Tibial nerve (tissue), 4 donors: ENCODE measurements at regions not wholly inside any gene's neighbourhood (a gene's known extent, or its start where the extent isn't known, plus 50 kb on each side); places are given as distances from the start of the nearest gene placed in this dataset.

ENCODE experiments used
- DNase-seq, 2 donors: peaks; one replicate each; pipeline ENCODE4 v3.0.0-alpha.2; 2019; ENCODE audit warnings: low spot score in 2 of 2
- H3K27ac ChIP-seq, 4 donors: fragments of 200-600 bp; sonication (generic) in 3 of 4; one replicate each; pipeline ENCODE4 v1.5.1; 2017 to 2019; ENCODE audit warnings: mild to moderate bottlenecking in 1 of 4
- H3K27me3 ChIP-seq, 2 donors: fragments of 200-600 bp; sonication (generic) in 1 of 2; one replicate each; pipeline versions ENCODE4 v1.5.1 to v1.6.0; 2017 to 2019
- H3K36me3 ChIP-seq, 3 donors: fragments of 200-600 bp; sonication (generic); one replicate each; pipeline ENCODE4 v1.5.1; 2018 to 2019
- H3K4me1 ChIP-seq, 4 donors: fragments of 200-600 bp; sonication (generic) in 3 of 4; one replicate each; pipeline ENCODE4 v1.5.1; 2017 to 2019
- H3K4me3 ChIP-seq, 4 donors: fragments of 200-600 bp; sonication (generic) in 3 of 4; one replicate each; pipeline ENCODE4 v1.5.1; 2017 to 2019; ENCODE audit warnings: mild to moderate bottlenecking in 1 of 4, moderate library complexity in 1 of 4
- H3K9me3 ChIP-seq, 4 donors: fragments of 200-600 bp; sonication (generic) in 3 of 4; one replicate each; pipeline ENCODE4 v1.5.1; 2017 to 2019
- EP300 ChIP-seq, 2 donors: sonication (generic); formaldehyde crosslinking; IDR thresholded peaks; one replicate each; pipeline ENCODE4 v1.6.1; 2017; ENCODE audit warnings: antibody characterized with exemption in 2 of 2, mild to moderate bottlenecking in 1 of 2
- POLR2A ChIP-seq, 2 donors: fragments of 450-650 bp; IDR thresholded peaks; one replicate each; pipeline ENCODE4 v1.6.1; 2017; ENCODE audit warnings: antibody characterized with exemption in 2 of 2, mild to moderate bottlenecking in 2 of 2, moderate library complexity in 2 of 2
- WGBS, 2 donors: methylation state at CpG; one replicate each; pipeline ENCODE4 v1.1.5; 2018; 5-methylcytosine and 5-hydroxymethylcytosine counted together
- TF ChIP-seq, protein P1 (sequence below), 5 experiments: fragments of 200-600 bp in 3 of 5; fragments of 450-650 bp in 2 of 5; sonication (generic) in 3 of 5; IDR thresholded peaks; one replicate each; pipeline ENCODE4 v1.5.1; 2016 to 2019; ENCODE audit warnings: antibody characterized with exemption in 5 of 5, mild to moderate bottlenecking in 3 of 5, moderate library complexity in 2 of 5

DNA sequence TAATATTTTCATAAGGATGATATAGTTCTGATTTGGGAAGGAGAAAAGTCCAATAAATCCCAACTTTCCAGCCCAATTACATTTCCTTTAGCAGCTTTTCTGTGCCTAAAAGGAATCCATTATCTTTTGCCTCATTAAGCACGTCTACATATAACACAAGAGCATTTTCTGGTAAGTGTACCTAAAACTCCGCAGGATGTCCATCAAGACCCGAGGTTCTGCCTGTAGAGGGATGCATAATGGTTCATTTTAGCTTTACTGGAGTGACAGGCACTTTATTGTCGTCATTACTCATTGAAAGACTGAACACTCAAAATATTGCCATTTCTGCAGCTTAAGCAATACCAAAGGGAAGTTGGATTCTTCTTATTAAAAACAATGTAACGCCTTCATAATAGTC is 669.0 kb downstream of the PRELID2 start:
- WGBS, 2 donors, result 70 to 71% methylated on average over 5 of the region's 5 CpGs
- no peaks in the 10 kb centered on the region for H3K27me3 ChIP-seq
- no peaks in the 10 kb centered on the region for H3K36me3 ChIP-seq
- H3K4me3 ChIP-seq, result no peak overlapping the region
- H3K9me3 ChIP-seq, result no peaks in the 10 kb centered on the region
- no peak for DNase-seq
- H3K27ac ChIP-seq, result no peak overlapping the region
- no peak for TF ChIP-seq POLR2A (IDR thresholded peaks at IDR 0.05)
- TF ChIP-seq, protein P1, sequence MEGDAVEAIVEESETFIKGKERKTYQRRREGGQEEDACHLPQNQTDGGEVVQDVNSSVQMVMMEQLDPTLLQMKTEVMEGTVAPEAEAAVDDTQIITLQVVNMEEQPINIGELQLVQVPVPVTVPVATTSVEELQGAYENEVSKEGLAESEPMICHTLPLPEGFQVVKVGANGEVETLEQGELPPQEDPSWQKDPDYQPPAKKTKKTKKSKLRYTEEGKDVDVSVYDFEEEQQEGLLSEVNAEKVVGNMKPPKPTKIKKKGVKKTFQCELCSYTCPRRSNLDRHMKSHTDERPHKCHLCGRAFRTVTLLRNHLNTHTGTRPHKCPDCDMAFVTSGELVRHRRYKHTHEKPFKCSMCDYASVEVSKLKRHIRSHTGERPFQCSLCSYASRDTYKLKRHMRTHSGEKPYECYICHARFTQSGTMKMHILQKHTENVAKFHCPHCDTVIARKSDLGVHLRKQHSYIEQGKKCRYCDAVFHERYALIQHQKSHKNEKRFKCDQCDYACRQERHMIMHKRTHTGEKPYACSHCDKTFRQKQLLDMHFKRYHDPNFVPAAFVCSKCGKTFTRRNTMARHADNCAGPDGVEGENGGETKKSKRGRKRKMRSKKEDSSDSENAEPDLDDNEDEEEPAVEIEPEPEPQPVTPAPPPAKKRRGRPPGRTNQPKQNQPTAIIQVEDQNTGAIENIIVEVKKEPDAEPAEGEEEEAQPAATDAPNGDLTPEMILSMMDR (IDR thresholded peaks at IDR 0.05), result no peak
- no peak for TF ChIP-seq EP300 (IDR thresholded peaks at IDR 0.05)
- no peaks in the 10 kb centered on the region for H3K4me1 ChIP-seq

DNA sequence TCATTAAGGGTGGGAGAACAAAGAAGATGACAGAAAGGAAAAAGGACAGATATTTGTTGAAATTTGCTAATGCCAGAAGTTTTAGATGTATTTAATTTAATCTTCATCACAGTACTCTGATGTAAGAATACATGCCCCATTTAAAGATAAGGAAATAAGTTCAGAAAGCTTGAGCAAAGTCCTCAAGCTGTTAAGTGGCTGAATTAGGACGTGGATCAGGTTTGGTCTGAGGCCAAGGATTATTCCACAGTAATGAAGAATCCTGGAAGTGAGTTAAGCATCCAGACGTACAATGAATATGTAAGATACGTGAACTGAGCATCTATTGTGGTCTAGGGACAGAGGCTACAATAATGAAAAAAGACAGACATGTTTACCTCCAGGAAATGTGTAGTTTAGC is 671.3 kb downstream of the PRELID2 start:
- no peaks in the 10 kb centered on the region for H3K9me3 ChIP-seq
- H3K27ac ChIP-seq, result no peak overlapping the region
- H3K27me3 ChIP-seq, result no peaks in the 10 kb centered on the region
- no peaks in the 10 kb centered on the region for H3K4me1 ChIP-seq
- TF ChIP-seq, protein P1 (IDR thresholded peaks at IDR 0.05), result no peak
- TF ChIP-seq POLR2A (IDR thresholded peaks at IDR 0.05) (no peak), EP300 (IDR thresholded peaks at IDR 0.05) (no peak)
- no peaks in the 10 kb centered on the region for H3K36me3 ChIP-seq
- H3K4me3 ChIP-seq, result no peak overlapping the region
- WGBS, 2 donors, result 64 to 68% methylated on average over 3 of the region's 3 CpGs
- no peak for DNase-seq

DNA sequence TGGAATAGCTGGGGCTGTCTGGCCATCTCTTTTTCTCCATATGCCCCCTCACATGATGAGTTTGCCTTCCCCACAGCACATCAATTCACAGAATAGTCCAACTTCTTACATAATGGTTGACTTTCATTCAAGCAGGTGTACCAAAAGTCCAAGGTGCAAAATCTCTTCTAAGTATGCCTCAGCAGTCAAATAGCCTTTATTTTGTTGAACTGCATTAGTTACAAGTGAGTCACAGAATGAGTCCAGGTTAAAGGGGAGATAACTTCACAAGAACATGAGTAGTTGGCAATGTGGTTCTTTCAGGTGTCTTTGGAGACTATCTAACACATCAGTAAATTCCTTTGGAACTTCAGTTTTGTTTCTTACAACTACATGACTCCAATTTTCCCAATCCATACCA is 672.5 kb downstream of the PRELID2 start:
- Histone ChIP-seq H3K4me3 (no peak overlapping the region), H3K27ac (no peak overlapping the region), H3K27me3 (no peaks in the 10 kb centered on the region), H3K9me3 (no peaks in the 10 kb centered on the region), H3K4me1 (no peaks in the 10 kb centered on the region), H3K36me3 (no peaks in the 10 kb centered on the region)
- TF ChIP-seq EP300 (IDR thresholded peaks at IDR 0.05) (no peak), POLR2A (IDR thresholded peaks at IDR 0.05) (no peak)
- TF ChIP-seq, protein P1 (IDR thresholded peaks at IDR 0.05), result no peak
- DNase-seq, result no peak

DNA sequence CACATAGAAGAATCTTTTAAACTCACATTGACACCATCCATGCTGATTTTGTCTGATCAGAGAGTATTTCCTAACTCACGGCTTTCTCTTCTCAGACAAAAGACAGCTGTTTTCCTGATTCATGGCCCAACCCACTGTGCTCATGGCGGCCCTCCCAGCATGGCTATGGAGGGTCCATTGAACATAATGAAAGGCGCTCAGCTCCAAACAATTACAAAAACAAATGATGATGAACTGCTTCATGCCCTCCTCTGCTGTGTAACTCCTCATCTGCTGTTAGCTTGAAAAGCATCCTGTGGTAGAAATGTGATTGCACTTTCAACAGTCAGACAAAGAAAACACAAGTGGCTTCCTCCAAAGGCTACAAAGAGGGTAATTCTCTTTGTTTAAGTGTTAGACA is 673.8 kb downstream of the PRELID2 start:
- H3K27ac ChIP-seq, result no peak overlapping the region
- 48 to 49% methylated on average over 3 of the region's 3 CpGs for WGBS, 2 donors
- no peaks in the 10 kb centered on the region for H3K36me3 ChIP-seq
- no peak for TF ChIP-seq EP300 (IDR thresholded peaks at IDR 0.05)
- TF ChIP-seq, protein P1 (IDR thresholded peaks at IDR 0.05), result no peak
- no peak for TF ChIP-seq POLR2A (IDR thresholded peaks at IDR 0.05)
- no peak for DNase-seq
- no peaks in the 10 kb centered on the region for H3K4me1 ChIP-seq
- no peak overlapping the region for H3K4me3 ChIP-seq
- H3K27me3 ChIP-seq, result no peaks in the 10 kb centered on the region
- no peaks in the 10 kb centered on the region for H3K9me3 ChIP-seq

DNA sequence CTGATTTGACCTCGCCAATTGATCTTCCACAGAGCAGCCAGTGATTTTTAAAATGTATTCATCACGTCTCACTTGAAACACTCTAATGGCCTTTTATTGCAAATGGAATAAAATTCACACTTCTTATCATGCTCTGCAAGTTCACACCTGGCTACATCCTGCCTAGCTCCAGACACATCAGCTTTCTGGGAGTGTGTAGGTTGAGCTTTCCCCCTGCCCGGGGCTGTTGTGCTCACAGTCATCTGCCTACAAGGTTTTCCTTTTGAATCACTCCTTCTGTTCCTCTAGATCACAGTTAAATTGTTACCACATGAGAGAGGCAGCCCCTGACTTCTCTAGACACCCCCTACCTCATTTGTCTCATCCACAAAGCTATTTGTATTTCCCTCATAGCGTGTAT is 674.5 kb downstream of the PRELID2 start:
- Histone ChIP-seq H3K4me1 (no peaks in the 10 kb centered on the region), H3K9me3 (no peaks in the 10 kb centered on the region), H3K4me3 (no peak overlapping the region), H3K27ac (no peak overlapping the region), H3K36me3 (no peaks in the 10 kb centered on the region), H3K27me3 (no peaks in the 10 kb centered on the region)
- WGBS, 2 donors, result 57 to 62% methylated on average over 4 of the region's 4 CpGs
- no peak for TF ChIP-seq EP300 (IDR thresholded peaks at IDR 0.05)
- TF ChIP-seq, protein P1 (IDR thresholded peaks at IDR 0.05), result no peak
- TF ChIP-seq POLR2A (IDR thresholded peaks at IDR 0.05), result no peak
- DNase-seq, result no peak
